T1000 (cell line): ENCODE measurements at regions not wholly inside any gene's neighbourhood (a gene's known extent, or its start where the extent isn't known, plus 50 kb on each side); places are given as distances from the start of the nearest gene placed in this dataset.
"Not testable (repeated sequence)": the region's sequence is repeated elsewhere in the genome, so short reads cannot be mapped to it uniquely, and the experiment has no call there.

Experiments
- DNase-seq: peaks from one replicate; lab custom pipeline; 2025; ENCODE audit warnings: mixed read lengths; lab: John Stamatoyannopoulos, UW

DNA sequence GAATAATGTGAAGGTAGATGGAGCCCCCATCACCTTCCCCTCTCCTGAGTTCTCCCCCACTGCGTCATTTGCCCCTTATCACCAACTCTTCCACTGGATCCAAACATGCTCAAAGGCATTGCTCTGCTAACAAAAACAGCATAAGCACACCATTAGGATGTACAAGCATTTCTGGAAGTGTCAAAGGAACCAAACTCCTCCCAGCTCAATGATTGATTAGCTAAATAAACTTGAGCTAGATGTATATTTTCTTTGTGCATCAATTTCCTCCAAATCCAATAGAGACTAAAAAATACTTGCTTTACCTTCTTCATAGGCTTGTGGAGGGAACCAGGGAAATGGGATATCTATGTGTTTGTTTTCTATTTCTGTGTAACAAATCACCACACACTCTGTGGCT, 248.4 kb upstream of the JARID2 start:
- DNase-seq, result no peak

DNA sequence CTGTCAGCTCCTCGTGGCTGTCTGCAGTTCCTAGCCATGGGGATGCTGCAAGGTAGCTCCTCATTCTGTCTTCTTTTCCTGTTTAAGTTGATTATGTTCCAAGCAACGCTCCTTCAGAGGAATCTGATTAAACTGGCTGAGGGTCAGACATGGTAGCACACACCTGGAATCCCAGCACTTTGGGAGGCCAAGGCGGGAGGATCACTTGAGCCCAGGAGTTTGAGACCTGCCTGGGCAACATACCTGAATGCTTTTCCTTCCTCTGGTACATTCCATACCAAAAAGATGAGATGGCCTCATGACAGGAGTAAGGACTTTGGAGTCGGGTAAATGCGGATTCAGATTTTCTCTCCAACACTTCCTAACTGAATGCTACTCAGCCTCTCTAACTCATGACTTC, 246.8 kb upstream of the JARID2 start:
- no peak for DNase-seq

DNA sequence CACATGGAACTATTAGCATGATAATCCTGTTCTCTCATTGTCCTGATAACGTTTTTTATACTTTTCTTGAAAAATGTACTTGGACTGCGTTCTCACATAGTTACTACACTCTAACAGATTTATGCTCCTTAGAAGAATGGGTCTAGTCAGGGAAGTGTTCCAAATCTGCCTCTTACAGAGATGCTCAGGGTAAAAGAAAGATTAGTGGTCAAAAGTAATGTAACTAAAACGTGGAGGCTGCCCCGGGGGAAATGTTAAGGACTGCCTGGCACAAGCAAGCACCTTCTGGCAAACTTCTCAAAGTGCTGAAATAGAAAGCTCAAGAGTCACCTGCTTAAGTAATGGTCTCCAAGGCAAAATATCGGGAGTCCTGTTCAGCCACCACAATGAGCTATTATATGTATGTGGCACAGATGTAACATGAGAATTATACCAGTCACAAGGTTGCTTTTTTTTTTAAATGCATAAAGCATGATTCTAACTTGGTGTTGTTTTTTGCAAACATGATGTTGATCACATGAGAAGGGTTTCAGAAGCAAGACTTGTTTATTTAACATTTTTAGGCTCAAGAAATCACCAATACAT, 244.5 kb upstream of the JARID2 start:
- no peak for DNase-seq

DNA sequence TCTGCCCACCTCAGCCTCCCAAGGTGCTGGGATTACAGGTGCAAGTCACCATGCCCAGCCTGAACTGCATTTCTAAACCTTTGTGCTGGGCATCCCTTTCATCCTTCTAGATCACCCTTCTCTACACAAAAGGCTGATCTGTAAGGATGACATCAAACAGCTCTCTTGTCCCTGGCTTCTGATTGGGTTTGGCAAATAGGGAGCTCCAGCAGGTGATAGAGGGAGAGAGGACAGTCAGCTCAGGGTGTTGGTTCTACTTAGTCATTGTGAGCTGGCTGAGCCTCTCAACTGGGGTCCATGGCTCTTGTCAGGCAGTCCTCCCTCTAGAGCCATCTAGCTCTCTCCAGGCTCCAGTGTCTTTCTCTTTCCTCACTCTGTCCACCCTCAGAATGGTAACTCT, 237.6 kb upstream of the JARID2 start:
- no peak for DNase-seq

DNA sequence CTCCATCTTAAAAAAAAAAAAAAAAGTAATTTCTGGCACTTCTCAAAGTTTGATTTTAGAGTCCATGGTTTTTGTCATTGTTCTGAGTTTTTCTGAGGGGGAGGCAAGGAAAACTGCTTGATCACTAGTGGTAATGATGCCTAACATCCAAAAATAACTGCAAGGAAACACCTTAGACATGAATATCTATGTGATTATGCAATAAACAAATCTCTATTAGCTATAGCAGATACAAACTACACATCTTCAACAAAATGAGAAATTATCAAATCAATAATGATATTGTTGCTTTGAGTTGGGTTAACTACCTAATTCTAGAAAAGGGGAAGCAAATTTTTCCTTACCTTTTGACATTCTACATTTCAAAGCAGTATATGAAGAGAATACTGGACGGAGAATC, 230.9 kb upstream of the JARID2 start:
- DNase-seq, result no peak

DNA sequence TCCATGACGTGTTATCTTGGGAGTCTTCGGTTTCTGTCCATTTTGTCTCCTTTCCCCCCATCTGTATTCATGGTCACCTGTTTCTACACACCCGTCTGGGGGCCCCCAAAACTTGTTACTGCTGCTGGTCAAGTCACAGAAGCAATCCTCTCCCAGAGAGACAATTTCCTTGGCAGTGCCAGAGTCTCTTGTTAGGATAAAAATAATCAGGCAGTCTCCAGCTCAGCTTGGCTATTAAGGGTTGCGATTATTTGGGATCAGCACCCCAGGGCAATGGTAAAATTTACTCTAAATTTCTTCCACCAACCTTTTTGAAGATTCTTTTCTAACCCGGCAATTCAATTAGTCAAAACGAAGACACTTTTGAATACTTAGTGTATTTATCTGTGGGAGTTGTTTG, 229.1 kb upstream of the JARID2 start:
- no peak for DNase-seq

DNA sequence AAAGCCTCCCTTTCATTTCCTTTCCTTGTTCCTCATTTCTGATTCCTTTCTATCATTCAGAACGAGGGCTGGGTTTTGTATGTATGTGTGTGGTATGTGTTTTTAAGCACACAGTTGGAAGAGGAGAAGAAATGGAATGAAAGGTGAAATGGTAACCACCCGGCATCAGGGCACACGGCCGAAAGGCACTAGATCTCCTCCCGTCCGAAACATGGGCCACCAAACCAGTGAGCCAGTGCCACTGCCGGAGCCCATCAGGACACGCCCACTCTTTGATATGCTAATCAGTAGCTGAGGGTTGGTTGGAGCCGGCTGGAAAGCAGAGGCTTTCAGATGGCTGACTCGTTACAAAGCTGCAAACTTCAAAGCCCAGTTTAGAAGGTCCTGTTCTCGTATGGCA, 228.6 kb upstream of the JARID2 start:
- DNase-seq, result no peak

DNA sequence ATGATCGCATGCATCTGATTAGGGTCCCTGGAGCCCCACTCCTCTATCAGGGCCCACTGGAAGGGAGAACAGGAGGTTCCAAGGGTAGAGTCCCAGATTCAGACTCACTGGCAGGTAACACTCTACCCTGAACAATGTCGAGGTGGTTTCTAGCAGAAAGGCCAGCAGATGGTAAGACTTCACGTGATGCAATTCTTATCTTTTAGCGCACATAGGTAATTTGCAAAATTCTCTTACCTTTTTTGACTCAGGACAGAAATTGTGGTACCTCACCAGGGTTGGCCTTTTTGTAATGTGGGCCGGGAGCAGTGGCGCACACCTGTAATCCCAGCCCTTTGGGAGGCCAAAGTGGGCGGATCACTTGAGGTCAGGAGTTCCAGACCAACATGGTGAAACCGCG, 228.1 kb upstream of the JARID2 start:
- no peak for DNase-seq

DNA sequence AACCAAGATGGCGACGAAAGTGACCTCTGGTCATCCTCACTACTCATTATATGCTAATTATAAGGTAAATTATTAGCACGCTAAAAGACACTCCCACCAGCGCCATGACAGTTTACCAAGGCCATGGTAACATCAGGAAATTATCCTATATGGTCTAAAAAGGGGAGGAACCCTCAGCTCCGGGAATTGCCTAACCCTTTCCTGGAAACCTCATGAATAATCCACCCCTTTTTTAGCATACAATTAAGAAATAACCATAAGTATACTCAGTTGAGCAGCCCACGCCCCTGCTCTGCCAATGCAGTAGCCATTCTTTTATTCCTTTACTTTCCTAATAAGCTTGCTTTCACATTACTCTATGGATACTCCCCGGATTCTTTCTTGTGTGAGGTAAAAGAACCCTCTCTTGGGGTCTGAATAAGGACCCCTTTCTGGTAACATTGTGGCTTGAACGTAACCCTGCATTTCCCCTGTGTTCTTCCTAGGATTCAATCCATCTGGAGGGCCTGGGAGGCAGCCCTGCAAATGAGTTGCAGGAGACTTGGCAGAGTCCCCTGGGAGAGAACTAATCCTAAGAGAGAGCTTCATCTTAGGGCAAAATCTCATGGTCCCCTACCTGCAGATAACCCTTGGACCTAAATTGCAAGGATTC, 225.6 kb upstream of the JARID2 start:
- no peak for DNase-seq

DNA sequence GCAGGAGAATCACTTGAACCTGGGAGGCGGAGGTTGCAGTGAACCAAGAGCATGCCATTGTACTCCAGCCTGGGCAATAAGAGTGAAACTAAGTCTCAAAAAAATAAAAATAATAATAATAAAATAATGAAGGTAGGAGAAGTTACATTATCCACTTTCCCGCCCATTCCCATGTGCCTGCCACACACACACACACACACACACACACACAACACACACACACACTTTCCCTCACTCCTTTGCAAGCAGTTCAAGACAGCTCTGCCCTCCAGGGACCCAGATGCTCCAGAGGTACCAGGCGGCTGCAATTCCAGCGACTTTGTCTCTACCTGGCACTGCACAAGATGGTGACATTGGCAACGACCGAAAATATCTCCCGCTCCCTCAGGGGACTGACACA, 224.8 kb upstream of the JARID2 start:
- DNase-seq, result no peak

DNA sequence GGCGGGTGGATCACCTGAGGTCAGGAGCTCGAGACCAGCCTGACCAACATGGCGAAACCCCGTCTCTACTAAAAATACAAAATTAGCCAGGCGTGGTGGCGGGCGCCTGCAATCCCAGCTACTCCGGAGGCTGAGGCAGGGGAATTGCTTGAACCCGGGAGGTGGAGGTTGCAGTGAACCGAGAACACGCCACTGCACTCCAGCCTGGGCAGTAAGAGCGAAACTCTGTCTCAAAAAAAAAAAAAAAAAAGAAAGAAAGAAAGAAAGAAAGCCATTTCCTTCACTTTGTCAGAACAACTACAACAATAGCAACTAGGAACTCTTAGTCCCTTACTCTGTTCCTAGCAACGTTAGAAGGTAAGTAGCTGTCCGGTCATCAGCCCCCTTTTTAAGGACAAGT, 222.9 kb upstream of the JARID2 start:
- DNase-seq, result not testable (repeated sequence)

DNA sequence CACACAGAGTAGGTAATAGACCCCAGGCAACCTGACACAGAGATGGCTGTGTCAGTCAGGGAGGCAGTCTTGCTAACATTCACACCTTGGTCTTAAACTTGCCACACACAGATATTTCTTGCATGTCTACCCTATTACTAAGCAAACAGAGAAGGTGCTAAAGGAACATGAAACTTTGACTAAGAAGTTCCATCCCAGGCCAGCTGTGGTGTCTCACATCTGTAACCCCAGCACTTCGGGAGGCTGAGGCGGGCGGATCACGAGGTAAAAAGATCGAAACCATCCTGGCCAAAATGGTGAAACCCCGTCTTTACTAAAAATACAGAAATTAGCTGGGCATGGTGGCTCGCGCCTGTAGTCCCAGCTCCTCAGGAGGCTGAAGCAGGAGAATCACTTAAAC, 222.4 kb upstream of the JARID2 start:
- no peak for DNase-seq

DNA sequence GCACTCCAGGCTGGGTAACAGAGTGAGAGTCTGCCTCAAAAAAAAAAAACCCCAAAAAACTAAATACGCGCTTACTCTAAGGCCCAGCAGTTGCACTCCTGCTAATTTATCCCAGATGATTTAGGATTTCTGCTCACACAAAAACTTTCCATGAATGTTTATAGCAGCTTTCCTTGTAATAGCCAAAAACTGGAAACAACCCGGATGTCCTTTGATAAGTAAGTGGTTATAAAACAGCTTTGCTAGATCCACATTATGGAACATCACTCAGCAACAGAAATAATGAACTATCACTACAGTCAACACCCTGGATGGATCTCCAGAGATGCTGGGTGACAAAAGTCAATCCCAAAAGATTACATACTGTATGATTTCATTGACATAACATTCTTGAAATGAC, 220.4 kb upstream of the JARID2 start:
- no peak for DNase-seq

DNA sequence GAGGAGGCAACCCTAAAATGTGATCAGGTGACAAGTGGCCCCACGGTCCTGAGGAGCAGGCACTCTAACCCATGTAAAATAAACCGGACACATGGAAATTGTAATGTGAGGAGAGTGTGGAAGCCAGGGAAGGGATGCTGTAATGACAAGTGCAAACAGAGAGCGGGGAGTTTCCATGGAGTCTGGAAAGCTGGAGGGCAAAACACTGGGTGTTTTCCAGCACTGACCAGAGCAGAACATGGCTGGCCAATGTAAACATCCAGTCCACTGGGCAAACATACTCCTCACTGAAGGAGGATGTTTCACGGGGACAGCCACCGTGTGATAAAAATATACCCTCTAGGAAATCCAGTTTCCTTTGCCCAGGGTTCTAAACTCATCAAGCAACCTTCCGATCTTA, 219.0 kb upstream of the JARID2 start:
- no peak for DNase-seq

DNA sequence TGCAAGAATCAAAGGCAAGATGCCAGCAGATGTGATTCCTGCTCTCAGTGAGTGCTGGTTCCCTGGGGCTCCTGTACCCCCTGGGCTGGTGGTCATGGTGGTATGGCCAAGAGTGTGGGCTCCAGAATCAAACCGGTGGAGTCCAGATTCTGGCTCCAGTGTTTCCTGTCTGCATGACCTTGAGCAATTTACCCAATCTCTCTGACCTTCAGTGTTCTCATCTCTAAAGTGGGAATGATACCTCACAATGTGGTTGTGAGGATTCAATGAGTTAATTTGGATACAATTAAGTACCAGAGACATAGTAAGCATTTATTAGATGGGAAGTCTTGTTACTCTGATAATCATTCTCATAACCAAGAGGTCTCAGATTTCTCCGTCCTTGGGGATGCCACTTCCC, 218.4 kb upstream of the JARID2 start:
- no peak for DNase-seq

DNA sequence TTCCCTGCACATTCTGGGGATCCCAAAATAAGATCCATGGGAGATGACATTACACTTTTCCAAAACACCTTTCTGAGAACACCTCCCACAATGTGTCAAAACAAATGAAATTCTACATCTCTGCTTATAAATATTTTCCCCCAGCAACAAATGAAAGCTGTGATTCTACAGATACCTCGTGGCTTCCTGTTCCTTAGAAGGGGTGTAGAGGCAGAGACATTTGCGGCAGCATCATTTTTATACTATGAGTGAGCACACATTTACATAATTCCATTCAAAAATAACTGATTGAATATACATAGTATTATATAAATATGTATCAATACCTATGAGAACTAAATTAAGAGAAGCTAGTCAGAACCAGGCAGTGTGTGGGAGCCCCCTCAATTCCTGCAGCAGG, 213.9 kb upstream of the JARID2 start:
- no peak for DNase-seq

DNA sequence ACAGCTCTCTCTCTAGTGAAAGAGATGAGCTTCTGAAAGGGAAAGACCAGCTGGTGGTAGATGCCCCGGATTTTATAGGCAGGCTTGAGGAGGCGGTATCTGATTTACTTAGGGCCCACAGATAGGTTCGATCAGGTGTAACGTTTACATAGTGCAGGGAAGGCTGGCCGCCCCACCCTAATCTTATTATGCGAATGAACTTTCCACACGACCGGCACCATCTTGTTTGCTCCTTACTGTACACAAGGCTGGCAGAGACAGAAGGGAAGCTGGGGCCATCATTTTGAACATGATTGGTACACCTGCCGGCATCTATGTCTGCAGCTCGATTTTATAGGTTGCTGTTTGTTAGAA, 212.0 kb upstream of the JARID2 start:
- DNase-seq, result no peak

DNA sequence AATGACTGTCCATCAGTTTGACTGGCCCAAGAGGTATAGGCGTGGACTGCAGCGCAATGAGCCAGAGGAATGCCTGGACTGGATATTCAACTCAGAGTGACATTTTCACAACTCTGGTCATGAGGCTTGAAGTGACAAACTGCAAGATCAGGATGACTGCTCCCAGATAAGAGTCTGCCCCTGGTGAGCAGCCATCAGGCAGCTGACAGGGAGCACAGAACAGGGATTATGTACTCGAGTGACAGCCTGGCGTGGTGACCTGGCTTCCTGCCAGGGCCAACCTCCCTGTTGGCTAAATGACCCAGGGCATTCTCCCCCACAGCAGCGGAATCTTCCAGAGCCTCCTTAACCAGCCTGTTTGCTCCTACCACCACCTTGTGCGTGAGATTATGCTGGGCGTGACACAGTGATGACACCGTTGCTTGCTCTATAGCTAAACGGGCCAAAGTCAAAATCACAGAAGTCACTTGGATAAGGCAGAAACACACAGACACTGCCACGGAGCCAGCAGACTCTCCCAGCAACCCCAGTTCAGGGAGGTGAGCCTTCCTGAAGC, 209.1 kb upstream of the JARID2 start:
- no peak for DNase-seq

DNA sequence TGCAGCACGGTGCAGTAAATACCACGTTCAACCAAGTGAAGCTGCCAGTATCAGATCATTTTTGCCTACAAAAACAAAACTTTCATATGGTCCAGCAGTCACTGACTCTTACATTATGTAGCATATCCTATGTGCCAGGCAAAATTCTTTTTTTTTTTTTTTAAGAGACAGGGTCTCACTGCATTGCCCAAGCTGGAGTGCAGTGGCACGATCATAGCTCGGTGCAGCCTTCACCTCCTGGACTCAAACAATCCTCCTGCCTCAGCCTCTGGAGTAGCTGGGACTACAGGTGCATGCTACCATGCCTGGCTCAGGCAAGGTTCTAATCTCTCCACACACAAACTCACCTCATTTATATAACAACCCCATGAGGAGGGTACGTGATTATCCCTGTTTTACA, 208.6 kb upstream of the JARID2 start:
- no peak for DNase-seq

DNA sequence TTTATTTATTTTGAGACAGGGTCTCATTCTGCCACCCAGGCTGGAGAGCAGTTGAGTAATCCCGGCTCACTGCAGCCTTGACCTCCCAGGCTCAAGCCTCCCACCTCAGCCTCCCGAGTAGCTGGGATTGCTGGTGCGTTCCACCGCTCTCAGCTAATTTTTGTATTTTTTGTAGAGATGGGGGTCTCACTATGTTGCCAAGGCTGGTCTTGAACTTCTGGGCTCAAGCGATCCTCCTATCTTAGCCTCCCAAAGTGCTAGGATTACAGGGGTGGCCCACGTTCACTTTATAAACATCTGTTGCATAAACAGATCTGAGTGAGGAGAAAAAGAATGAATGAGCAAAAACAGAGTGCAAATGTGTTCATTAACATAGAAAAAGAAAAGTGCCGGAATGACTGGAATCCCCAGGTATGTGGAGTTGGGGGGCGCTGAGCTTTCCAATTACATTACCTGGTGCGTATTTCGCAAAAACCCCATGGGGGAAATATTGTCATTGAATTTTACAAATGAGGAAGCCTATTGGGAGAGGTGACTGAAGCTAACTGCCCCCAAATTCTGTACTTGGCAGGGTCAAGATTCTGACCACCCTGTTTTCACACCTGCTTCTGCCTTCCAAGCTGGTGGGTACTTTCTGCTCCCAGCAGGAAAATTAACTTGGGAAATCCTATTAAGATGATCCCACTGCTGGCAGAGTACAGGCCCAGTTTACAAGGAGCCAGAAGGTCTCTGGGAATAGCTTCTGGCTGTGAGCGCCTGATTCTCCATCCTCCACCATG, 207.7 kb upstream of the JARID2 start:
- no peak for DNase-seq

DNA sequence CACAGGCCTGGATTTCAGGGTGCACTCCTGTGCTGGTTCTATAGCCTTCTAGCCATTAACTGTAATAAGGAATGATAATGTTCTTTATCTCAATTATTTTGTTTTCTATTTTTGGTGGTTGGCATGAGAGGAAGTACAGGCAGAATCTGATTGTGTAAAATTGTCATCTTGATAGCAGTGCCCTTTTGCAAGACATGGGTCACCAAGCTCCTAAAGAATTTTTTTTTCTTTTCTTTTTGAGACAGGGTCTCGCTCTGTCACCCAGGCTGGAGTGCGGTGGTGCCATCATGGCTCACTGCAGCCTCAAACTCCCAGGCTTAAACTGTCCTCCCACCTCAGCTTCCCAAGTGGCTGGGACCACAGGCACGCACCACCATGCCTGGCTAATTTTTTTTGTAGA, 206.7 kb upstream of the JARID2 start:
- no peak for DNase-seq

DNA sequence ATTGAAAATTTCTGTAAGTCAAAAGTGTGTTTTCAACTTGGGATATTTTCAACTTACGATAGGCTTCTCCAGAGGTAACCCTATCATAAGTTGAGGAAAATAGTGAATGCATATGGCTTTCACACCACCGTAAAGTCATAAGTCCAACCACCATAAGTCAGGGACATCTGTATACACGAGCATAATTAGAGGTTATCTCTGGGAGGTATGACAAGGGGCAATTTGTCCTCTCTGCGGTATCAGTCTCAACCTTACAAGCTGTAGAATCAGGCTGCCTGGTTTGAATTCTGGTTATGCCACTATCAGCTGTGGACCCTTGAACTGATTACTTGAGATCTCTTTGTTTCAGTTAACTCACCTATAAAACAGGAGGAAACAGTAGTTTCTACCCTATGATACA, 202.9 kb upstream of the JARID2 start:
- no peak for DNase-seq

DNA sequence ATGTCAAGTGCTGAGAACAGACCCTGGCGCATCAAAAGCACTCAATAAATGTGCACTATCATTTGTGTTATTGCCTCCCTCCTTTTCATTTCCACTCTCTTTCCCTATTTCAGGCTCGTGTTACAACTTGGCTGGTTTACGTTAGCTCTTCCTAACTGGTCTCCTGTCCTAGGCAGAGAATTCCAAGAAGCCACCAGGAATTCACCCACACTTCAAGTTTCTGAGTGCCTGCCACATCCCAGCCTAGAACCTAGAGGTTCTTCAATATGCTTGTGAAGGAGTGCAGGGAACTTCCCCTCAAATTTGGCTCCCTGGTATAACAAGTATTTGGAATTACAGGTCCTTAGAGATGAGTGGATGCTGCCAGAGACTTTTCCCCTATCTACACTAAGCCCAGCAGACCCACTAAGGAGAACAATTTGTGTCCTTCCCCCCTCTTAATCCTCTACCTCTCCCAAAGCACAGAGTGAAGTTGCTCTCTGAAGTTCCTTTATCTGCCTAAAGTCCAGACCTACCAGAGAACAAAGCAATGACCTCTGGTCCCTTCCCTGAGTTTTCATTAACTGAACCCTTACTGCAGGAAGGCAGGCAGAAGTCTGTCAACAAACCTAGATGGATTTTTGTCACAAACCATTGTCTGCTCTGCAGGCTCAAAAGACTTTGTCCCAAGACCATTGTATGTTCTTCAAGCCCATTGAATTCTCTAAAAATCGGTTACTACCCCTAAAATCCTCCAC, 201.6 kb upstream of the JARID2 start:
- DNase-seq, result no peak
